ENCODE measurements at regions not wholly inside any gene's neighbourhood (a gene's known extent, or its start where the extent isn't known, plus 50 kb on each side); places are given as distances from the start of the nearest gene placed in this dataset.
A peak's percentile ranks its signal among the peaks of the same experiment; 100 is the strongest.

DNA sequence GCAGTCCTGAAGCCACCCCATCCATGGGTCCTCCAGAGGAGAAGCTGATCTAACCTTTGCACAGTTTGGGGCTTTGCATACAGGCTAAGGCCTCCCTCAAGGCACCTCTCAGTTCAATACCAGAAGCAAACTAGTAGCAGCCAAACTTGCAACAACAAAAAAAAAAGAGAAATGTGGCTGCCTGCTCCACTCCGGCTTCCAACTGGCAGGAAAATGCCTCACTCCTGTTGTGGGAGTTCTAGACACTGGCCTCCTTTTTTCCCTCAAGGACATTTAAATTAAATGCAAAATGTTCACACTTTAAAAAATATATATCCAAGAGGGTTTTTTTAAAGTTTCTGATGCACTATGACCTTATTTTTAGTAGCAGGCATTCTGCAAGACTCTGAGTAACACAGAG, 216.0 kb upstream of the TPM1 start:
- TF ChIP-seq FOXA1 (IDR thresholded peaks at IDR 0.05): no peak
- TF ChIP-seq, protein P1, sequence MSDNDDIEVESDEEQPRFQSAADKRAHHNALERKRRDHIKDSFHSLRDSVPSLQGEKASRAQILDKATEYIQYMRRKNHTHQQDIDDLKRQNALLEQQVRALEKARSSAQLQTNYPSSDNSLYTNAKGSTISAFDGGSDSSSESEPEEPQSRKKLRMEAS (IDR thresholded peaks at IDR 0.05): no peak
- TF ChIP-seq FOXA2 (IDR thresholded peaks at IDR 0.05): no peak
- TF ChIP-seq, protein P2, sequence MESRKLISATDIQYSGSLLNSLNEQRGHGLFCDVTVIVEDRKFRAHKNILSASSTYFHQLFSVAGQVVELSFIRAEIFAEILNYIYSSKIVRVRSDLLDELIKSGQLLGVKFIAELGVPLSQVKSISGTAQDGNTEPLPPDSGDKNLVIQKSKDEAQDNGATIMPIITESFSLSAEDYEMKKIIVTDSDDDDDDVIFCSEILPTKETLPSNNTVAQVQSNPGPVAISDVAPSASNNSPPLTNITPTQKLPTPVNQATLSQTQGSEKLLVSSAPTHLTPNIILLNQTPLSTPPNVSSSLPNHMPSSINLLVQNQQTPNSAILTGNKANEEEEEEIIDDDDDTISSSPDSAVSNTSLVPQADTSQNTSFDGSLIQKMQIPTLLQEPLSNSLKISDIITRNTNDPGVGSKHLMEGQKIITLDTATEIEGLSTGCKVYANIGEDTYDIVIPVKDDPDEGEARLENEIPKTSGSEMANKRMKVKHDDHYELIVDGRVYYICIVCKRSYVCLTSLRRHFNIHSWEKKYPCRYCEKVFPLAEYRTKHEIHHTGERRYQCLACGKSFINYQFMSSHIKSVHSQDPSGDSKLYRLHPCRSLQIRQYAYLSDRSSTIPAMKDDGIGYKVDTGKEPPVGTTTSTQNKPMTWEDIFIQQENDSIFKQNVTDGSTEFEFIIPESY (IDR thresholded peaks at IDR 0.05): no peak
- TF ChIP-seq RXRA (IDR thresholded peaks at IDR 0.05): no peak
- no peak for TF ChIP-seq EGR1 (IDR thresholded peaks at IDR 0.05; ENCODE audit: low read depth in 2 of 2)
- no peak for TF ChIP-seq NR2F2 (IDR thresholded peaks at IDR 0.05)
- no peak for TF ChIP-seq HNF4G (IDR thresholded peaks at IDR 0.05)
- TF ChIP-seq TAF1 (conservative IDR thresholded peaks at IDR 0.05): no peak
- no peak for TF ChIP-seq HNF4A (conservative IDR thresholded peaks at IDR 0.05)
- peaks cover 0 to 11% (median 7%) of the 10 kb centered on the region in 4 donors for H3K4me1 ChIP-seq (ENCODE audit: control insufficient read depth in 4 of 4, insufficient read depth in 4 of 4, low read length in 3 of 4)
- 93% methylated on average over 1 of the region's 1 CpG for WGBS
- no peak overlapping the region for H3K9ac ChIP-seq (ENCODE audit: low read depth in 1 of 2, low read length in 2 of 2)
- no peaks in the 10 kb centered on the region for H3K36me3 ChIP-seq (ENCODE audit: control insufficient read depth in 4 of 4, insufficient read depth in 3 of 4, low read depth in 1 of 4, low read length in 3 of 4)
- no peak for DNase-seq (ENCODE audit: low spot score)
- no peaks in the 10 kb centered on the region for H3K27me3 ChIP-seq (ENCODE audit: control insufficient read depth in 4 of 4, insufficient read depth in 4 of 4, low read length in 3 of 4)
- H3K4me3 ChIP-seq (ENCODE audit: low read depth in 1 of 3, low read length in 3 of 3): no peak overlapping the region
- H3K27ac ChIP-seq (ENCODE audit: low read depth in 1 of 2, low read length in 2 of 2): no peak overlapping the region
- no peaks in the 10 kb centered on the region for H3K9me3 ChIP-seq (ENCODE audit: control insufficient read depth in 4 of 4, low read length in 3 of 4)

DNA sequence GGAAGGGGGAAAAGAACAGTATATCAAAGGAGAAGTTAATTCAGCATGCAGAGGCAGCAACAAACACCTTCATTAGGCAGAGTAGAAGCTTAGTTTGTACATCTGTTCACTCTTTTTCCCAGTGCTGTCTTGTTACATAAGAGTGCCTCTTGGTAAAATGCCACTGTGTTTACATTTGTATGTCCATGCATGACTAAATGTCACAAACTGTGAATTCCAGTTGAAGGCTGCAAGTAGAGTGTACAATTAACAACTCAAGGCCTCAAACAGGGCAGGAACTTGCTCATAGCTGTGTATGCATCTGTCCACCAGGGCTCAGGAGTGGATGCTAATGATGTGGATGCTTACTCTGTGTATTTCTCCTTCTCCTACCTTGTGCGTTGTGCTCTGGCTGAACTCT, 214.2 kb upstream of the TPM1 start:
- no peak for DNase-seq (ENCODE audit: low spot score)
- H3K4me3 ChIP-seq (ENCODE audit: low read depth in 1 of 3, low read length in 3 of 3): no peak overlapping the region
- H3K27ac ChIP-seq (ENCODE audit: low read depth in 1 of 2, low read length in 2 of 2): no peak overlapping the region
- no peaks in the 10 kb centered on the region for H3K36me3 ChIP-seq (ENCODE audit: control insufficient read depth in 4 of 4, insufficient read depth in 3 of 4, low read depth in 1 of 4, low read length in 3 of 4)
- peaks cover 0 to 4% (median 1%) of the 10 kb centered on the region in 4 donors for H3K4me1 ChIP-seq (ENCODE audit: control insufficient read depth in 4 of 4, insufficient read depth in 4 of 4, low read length in 3 of 4)
- no peaks in the 10 kb centered on the region for H3K9me3 ChIP-seq (ENCODE audit: control insufficient read depth in 4 of 4, low read length in 3 of 4)
- H3K9ac ChIP-seq (ENCODE audit: low read depth in 1 of 2, low read length in 2 of 2): no peak overlapping the region
- 82% methylated on average over 1 of the region's 1 CpG for WGBS
- TF ChIP-seq RAD21 (IDR thresholded peaks at IDR 0.05) (peak in 1 of 2 donors; percentile 16), RXRA (IDR thresholded peaks at IDR 0.05) (no peak)
- no peaks in the 10 kb centered on the region for H3K27me3 ChIP-seq (ENCODE audit: control insufficient read depth in 4 of 4, insufficient read depth in 4 of 4, low read length in 3 of 4)

DNA sequence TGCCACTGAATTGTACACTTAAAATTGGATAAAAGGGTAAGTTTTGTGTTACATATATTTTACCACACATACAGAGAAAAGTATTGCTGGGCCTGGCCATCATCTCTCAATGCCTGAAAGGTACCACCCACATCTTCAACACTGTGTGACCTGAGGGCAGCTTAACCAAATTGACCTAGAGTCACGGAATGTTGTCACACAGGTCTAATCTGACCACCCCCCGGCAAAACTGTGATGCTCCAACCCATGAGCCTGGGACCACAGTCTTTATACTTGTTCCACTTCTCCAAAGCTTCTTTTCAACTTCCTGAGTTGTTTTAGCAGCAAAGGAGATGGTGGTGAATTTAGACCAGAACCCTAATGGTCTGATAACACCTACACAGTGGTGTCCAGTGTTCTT, 210.3 kb upstream of the TPM1 start:
- TF ChIP-seq HNF4A (conservative IDR thresholded peaks at IDR 0.05) (peak; percentile 19 to 23), RXRA (IDR thresholded peaks at IDR 0.05) (peak in 1 of 2 donors; percentile 20), FOXA2 (IDR thresholded peaks at IDR 0.05) (no peak), SP1 (IDR thresholded peaks at IDR 0.05) (no peak)
- Histone ChIP-seq H3K9me3 (ENCODE audit: control insufficient read depth in 4 of 4, low read length in 3 of 4) (no peaks in the 10 kb centered on the region), H3K4me1 (ENCODE audit: control insufficient read depth in 4 of 4, insufficient read depth in 4 of 4, low read length in 3 of 4) (peaks cover 0 to 22% (median 5%) of the 10 kb centered on the region in 4 donors), H3K36me3 (ENCODE audit: control insufficient read depth in 4 of 4, insufficient read depth in 3 of 4, low read depth in 1 of 4, low read length in 3 of 4) (no peaks in the 10 kb centered on the region), H3K9ac (ENCODE audit: low read depth in 1 of 2, low read length in 2 of 2) (no peak overlapping the region), H3K4me3 (ENCODE audit: low read depth in 1 of 3, low read length in 3 of 3) (no peak overlapping the region), H3K27me3 (ENCODE audit: control insufficient read depth in 4 of 4, insufficient read depth in 4 of 4, low read length in 3 of 4) (no peaks in the 10 kb centered on the region), H3K27ac (ENCODE audit: low read depth in 1 of 2, low read length in 2 of 2) (no peak overlapping the region)
- no peak for DNase-seq (ENCODE audit: low spot score)
- WGBS: 60% methylated on average over 2 of the region's 2 CpGs

GRCh38 chr15:62833646-62834045, 208.9 kb upstream of the TPM1 start:
- Histone ChIP-seq H3K27me3 (ENCODE audit: control insufficient read depth in 4 of 4, insufficient read depth in 4 of 4, low read length in 3 of 4) (no peaks in the 10 kb centered on the region), H3K36me3 (ENCODE audit: control insufficient read depth in 4 of 4, insufficient read depth in 3 of 4, low read depth in 1 of 4, low read length in 3 of 4) (peaks cover 0 to 6% (median under 1%) of the 10 kb centered on the region in 4 donors), H3K9me3 (ENCODE audit: control insufficient read depth in 4 of 4, low read length in 3 of 4) (no peaks in the 10 kb centered on the region), H3K4me3 (ENCODE audit: low read depth in 1 of 3, low read length in 3 of 3) (no peak overlapping the region), H3K4me1 (ENCODE audit: control insufficient read depth in 4 of 4, insufficient read depth in 4 of 4, low read length in 3 of 4) (peaks cover 0 to 20% (median 4%) of the 10 kb centered on the region in 4 donors), H3K27ac (ENCODE audit: low read depth in 1 of 2, low read length in 2 of 2) (no peak overlapping the region), H3K9ac (ENCODE audit: low read depth in 1 of 2, low read length in 2 of 2) (no peak overlapping the region)
- TF ChIP-seq YY1 (IDR thresholded peaks at IDR 0.05) (no peak), JUND (IDR thresholded peaks at IDR 0.05) (no peak), EGR1 (IDR thresholded peaks at IDR 0.05; ENCODE audit: low read depth in 2 of 2) (no peak), HNF4A (conservative IDR thresholded peaks at IDR 0.05) (no peak), SP1 (IDR thresholded peaks at IDR 0.05) (no peak)
- WGBS: 93% methylated on average over 12 of the region's 12 CpGs
- DNase-seq (ENCODE audit: low spot score): no peak

All from liver (tissue), 7 donors.